DOHH2 (cell line): ENCODE measurements at regions not wholly inside any gene's neighbourhood (a gene's known extent, or its start where the extent isn't known, plus 50 kb on each side); places are given as distances from the start of the nearest gene placed in this dataset.

Experiments
- CTCF ChIP-seq: fragments of 200-600 bp; sonication (generic); IDR thresholded peaks from one replicate; pipeline ENCODE4 v1.5.1; 2014; ENCODE audit warnings: antibody characterized with exemption, mild to moderate bottlenecking, low read depth, low read length; ENCODE audit not compliant: poor library complexity, severe bottlenecking
- EZH2phosphoT487 ChIP-seq: fragments of 200-600 bp; sonication (generic); IDR thresholded peaks from 2 replicates; pipeline ENCODE4 v1.6.1; 2017; ENCODE audit warnings: borderline replicate concordance, mild to moderate bottlenecking, antibody characterized with exemption, low read length, moderate library complexity, mixed read lengths

GRCh38 chr6:62707156-62707555 is 421.1 kb upstream of the KHDRBS2 start:
- TF ChIP-seq CTCF (peak; percentile 10), EZH2phosphoT487 (no peak)
